ENCODE measurements at regions not wholly inside any gene's neighbourhood (a gene's known extent, or its start where the extent isn't known, plus 50 kb on each side); places are given as distances from the start of the nearest gene placed in this dataset.
A peak's percentile ranks its signal among the peaks of the same experiment; 100 is the strongest.
"Not testable (repeated sequence)": the region's sequence is repeated elsewhere in the genome, so short reads cannot be mapped to it uniquely, and the experiment has no call there.

GRCh38 chr4:27075603-27076002, 215.0 kb downstream of the STIM2 start:
- DNase-seq (ENCODE audit: low spot score in 2 of 2) = not testable (repeated sequence)
- 82 to 88% methylated on average over 10 to 15 of the region's 15 CpGs for WGBS, 2 donors

DNA sequence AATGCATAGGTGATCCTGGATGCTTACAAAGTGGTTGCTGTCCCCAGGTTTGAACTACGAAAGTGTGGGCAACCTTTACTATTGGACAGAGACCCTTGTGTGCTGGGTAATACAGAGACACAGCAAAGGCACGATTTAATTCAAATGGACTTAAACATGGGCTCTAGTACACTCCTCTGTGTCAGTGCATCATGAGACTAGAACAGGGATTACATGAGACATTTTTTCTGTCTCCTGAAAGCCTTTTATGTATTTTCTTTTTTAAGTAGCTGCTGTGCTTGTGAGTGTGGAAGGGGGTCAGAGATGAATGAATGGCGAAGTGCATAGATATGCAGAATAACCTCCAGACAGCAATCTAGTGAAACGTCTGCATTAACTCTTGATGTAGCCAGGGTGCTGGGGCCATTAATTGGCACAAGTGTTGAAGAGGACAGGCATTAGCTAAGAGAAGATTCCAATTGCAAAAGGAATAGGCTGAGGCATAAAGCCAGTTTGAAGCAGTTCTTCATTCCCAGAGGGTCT, 218.4 kb downstream of the STIM2 start:
- DNase-seq (ENCODE audit: low spot score in 2 of 2) = no peak
- H3K9me3 ChIP-seq = peaks cover 0 to 5% (median 0%) of the 10 kb centered on the region in 4 donors
- TF ChIP-seq EP300 (IDR thresholded peaks at IDR 0.05) (no peak), POLR2A (IDR thresholded peaks at IDR 0.05) (no peak)
- TF ChIP-seq, protein P1, sequence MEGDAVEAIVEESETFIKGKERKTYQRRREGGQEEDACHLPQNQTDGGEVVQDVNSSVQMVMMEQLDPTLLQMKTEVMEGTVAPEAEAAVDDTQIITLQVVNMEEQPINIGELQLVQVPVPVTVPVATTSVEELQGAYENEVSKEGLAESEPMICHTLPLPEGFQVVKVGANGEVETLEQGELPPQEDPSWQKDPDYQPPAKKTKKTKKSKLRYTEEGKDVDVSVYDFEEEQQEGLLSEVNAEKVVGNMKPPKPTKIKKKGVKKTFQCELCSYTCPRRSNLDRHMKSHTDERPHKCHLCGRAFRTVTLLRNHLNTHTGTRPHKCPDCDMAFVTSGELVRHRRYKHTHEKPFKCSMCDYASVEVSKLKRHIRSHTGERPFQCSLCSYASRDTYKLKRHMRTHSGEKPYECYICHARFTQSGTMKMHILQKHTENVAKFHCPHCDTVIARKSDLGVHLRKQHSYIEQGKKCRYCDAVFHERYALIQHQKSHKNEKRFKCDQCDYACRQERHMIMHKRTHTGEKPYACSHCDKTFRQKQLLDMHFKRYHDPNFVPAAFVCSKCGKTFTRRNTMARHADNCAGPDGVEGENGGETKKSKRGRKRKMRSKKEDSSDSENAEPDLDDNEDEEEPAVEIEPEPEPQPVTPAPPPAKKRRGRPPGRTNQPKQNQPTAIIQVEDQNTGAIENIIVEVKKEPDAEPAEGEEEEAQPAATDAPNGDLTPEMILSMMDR (IDR thresholded peaks at IDR 0.05) = no peak
- H3K36me3 ChIP-seq = no peaks in the 10 kb centered on the region
- no peak overlapping the region for H3K27ac ChIP-seq
- 40 to 54% methylated on average over 4 of the region's 4 CpGs for WGBS, 2 donors
- H3K4me3 ChIP-seq = no peak overlapping the region
- peaks cover 0 to under 1% of the 10 kb centered on the region in 2 donors for H3K27me3 ChIP-seq
- H3K4me1 ChIP-seq = peaks cover 0 to 5% (median 0%) of the 10 kb centered on the region in 4 donors

More at GRCh38 chr4:27075603-27076002, 215.0 kb downstream of the STIM2 start:
- not testable (repeated sequence) for H3K4me1 ChIP-seq, H3K36me3 ChIP-seq, H3K9me3 ChIP-seq, H3K27ac ChIP-seq, H3K4me3 ChIP-seq, H3K27me3 ChIP-seq

GRCh38 chr4:27081675-27082586, 221.3 kb downstream of the STIM2 start:
- no peak overlapping the region for H3K27ac ChIP-seq
- TF ChIP-seq, protein P1 (IDR thresholded peaks at IDR 0.05) = no peak
- TF ChIP-seq POLR2A (IDR thresholded peaks at IDR 0.05) = no peak
- no peak for TF ChIP-seq EP300 (IDR thresholded peaks at IDR 0.05)
- H3K36me3 ChIP-seq = no peaks in the 10 kb centered on the region
- peaks cover 0 to 26% of the 10 kb centered on the region in 2 donors for H3K27me3 ChIP-seq
- 43 to 46% methylated on average over 6 of the region's 6 CpGs for WGBS, 2 donors
- peaks cover 0 to 5% (median 0%) of the 10 kb centered on the region in 4 donors for H3K9me3 ChIP-seq
- DNase-seq (ENCODE audit: low spot score in 2 of 2) = no peak
- no peak overlapping the region for H3K4me3 ChIP-seq
- H3K4me1 ChIP-seq = peaks cover 0 to 21% (median 6%) of the 10 kb centered on the region in 4 donors

GRCh38 chr4:27082776-27083175, 222.1 kb downstream of the STIM2 start:
- peaks cover 0 to 21% (median 6%) of the 10 kb centered on the region in 4 donors for H3K4me1 ChIP-seq
- TF ChIP-seq EP300 (IDR thresholded peaks at IDR 0.05) (no peak), POLR2A (IDR thresholded peaks at IDR 0.05) (no peak)
- TF ChIP-seq, protein P1 (IDR thresholded peaks at IDR 0.05) = no peak

DNA sequence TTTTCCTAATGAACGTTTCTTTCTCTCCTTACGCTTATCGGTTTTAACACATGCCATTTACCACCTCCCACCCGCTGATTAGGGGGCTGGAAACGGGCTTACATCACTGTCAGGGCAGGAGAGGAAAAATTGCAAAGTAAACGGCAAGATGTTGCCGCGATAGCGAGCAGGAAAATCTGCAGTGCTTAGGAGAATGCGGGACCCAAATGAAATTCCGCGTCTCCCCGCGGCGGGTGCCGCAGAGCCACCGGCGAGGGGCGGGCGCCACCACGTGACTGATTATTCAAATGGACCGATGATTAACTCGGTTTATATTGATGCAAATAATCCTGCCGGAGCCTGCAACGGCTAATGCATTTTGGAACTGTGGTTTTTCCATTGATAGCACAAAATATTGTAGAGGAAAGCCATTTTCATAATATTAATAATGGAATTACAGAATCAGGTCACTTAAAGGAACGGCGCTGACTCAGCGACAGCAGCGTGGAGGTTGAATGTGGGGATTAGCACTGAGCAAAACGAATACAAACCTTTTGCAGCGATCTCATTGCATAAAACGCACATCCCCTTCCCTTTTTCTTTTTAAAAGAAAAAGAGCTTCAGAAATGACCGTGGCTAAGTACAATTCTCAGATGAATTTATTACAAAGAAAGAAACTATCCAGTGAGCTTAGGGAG, 224.2 kb downstream of the STIM2 start:
- peak overlapping the region in 3 of 4 donors; percentile 7 to 43 (median 32) for H3K4me3 ChIP-seq
- WGBS, 2 donors = 2 to 4% methylated on average over 33 of the region's 33 CpGs
- H3K27ac ChIP-seq = no peak overlapping the region
- H3K4me1 ChIP-seq = peaks cover 0 to 21% (median 6%) of the 10 kb centered on the region in 4 donors
- H3K27me3 ChIP-seq = peaks cover 0 to 34% of the 10 kb centered on the region in 2 donors
- TF ChIP-seq POLR2A (IDR thresholded peaks at IDR 0.05) = no peak
- no peak for TF ChIP-seq EP300 (IDR thresholded peaks at IDR 0.05)
- TF ChIP-seq, protein P1 (IDR thresholded peaks at IDR 0.05) = no peak
- no peaks in the 10 kb centered on the region for H3K9me3 ChIP-seq
- no peak for DNase-seq (ENCODE audit: low spot score in 2 of 2)
- no peaks in the 10 kb centered on the region for H3K36me3 ChIP-seq

More at GRCh38 chr4:27082776-27083175, 222.1 kb downstream of the STIM2 start:
- no peak for DNase-seq (ENCODE audit: low spot score in 2 of 2)
- WGBS, 2 donors = 77 to 91% methylated on average over 4 of the region's 4 CpGs
- H3K4me3 ChIP-seq = no peak overlapping the region
- H3K27me3 ChIP-seq = peaks cover 0 to 30% of the 10 kb centered on the region in 2 donors
- H3K9me3 ChIP-seq = peaks cover 0 to 4% (median 0%) of the 10 kb centered on the region in 4 donors
- H3K36me3 ChIP-seq = no peaks in the 10 kb centered on the region
- H3K27ac ChIP-seq = no peak overlapping the region

Data from tibial nerve (tissue), 4 donors.